Gastrocnemius medialis (tissue), 4 donors: ENCODE measurements at regions not wholly inside any gene's neighbourhood (a gene's known extent, or its start where the extent isn't known, plus 50 kb on each side); places are given as distances from the start of the nearest gene placed in this dataset.

ENCODE experiments used
- ATAC-seq, 2 donors: fragments of 150-250 bp; one replicate each; pipeline ENCODE4 v1.9.1; 2016
- DNase-seq, 2 donors: peaks; one replicate each; pipeline ENCODE4 v3.0.0-alpha.2; 2019
- H3K27ac ChIP-seq, 4 donors: fragments of 200-600 bp; sonication (generic); 1 replicate in 1 of 4; 2 replicates in 3 of 4; pipeline ENCODE4 v1.5.1; 2016 to 2018; ENCODE audit warnings: mild to moderate bottlenecking in 2 of 4, moderate library complexity in 1 of 4
- H3K27me3 ChIP-seq, 3 donors: fragments of 200-600 bp; sonication (generic) in 2 of 3; 1 replicate in 1 of 3; 2 replicates in 2 of 3; pipeline versions ENCODE4 v1.5.1 to v1.6.0; 2016 to 2019; ENCODE audit warnings: mild to moderate bottlenecking in 1 of 3, moderate library complexity in 1 of 3
- H3K36me3 ChIP-seq, 2 donors: fragments of 200-600 bp; sonication (generic) in 1 of 2; one replicate each; pipeline ENCODE4 v1.5.1; 2017 to 2018
- H3K4me1 ChIP-seq, 2 donors: fragments of 200-600 bp; sonication (generic) in 1 of 2; one replicate each; pipeline ENCODE4 v1.5.1; 2016 to 2017; ENCODE audit warnings: mild to moderate bottlenecking in 2 of 2
- H3K4me3 ChIP-seq, 4 donors: fragments of 200-600 bp; sonication (generic) in 3 of 4; 1 replicate in 1 of 4; 2 replicates in 3 of 4; pipeline ENCODE4 v1.5.1; 2016 to 2019; ENCODE audit warnings: mild to moderate bottlenecking in 2 of 4
- H3K9me3 ChIP-seq, 3 donors: fragments of 200-600 bp; sonication (generic) in 2 of 3; 1 replicate in 1 of 3; 2 replicates in 2 of 3; pipeline ENCODE4 v1.5.1; 2016 to 2019
- CTCF ChIP-seq, 5 experiments: fragments of 450-650 bp in 3 of 5; fragments of 200-600 bp in 2 of 5; sonication (generic) in 2 of 5; IDR thresholded peaks in 4 of 5; conservative IDR thresholded peaks in 1 of 5; 1 replicate in 4 of 5; 2 replicates in 1 of 5; pipeline ENCODE4 v1.5.1; 2016 to 2019; ENCODE audit warnings: antibody characterized with exemption in 5 of 5, mild to moderate bottlenecking in 3 of 5, moderate library complexity in 3 of 5
- POLR2A ChIP-seq, 2 donors: fragments of 450-650 bp; IDR thresholded peaks; one replicate each; pipeline ENCODE4 v1.6.1; 2017; ENCODE audit warnings: antibody characterized with exemption in 2 of 2, mild to moderate bottlenecking in 2 of 2, moderate library complexity in 2 of 2
- in situ Hi-C, 4 donors: fragments of 200-750 bp; cut with MboI; loops; one replicate each; pipeline versions ENCODE4 v1.15.0 to v1.8.0; 2017; ENCODE audit warnings: low sequenced_read_pairs in 4 of 4
- intact Hi-C: fragments of 100-400 bp; cut with DNase I; formaldehyde crosslinking; loops from one replicate; pipeline ENCODE4 v1.15.1; 2023; ENCODE audit warnings: low total_unique reads

- in situ Hi-C loops: loop anchor here in 3 of 4 donors (5.0 to 25.0 kb wide), 4 partner anchors 632 to 802 kb away; no protein-coding TSS in a partner anchor
- Histone ChIP-seq H3K4me3 (no peak overlapping the region), H3K36me3 (no peaks in the 10 kb centered on the region), H3K27ac (no peak overlapping the region), H3K27me3 (no peaks in the 10 kb centered on the region), H3K9me3 (no peaks in the 10 kb centered on the region), H3K4me1 (peaks cover 0 to 8% of the 10 kb centered on the region in 2 donors)
- intact Hi-C loops: loop anchor here (10.0 kb wide), 2 partner anchors 420 to 810 kb away; partner anchors contain the start of gene BMP4
- DNase-seq: no peak
- no peak for ATAC-seq
- no peak for TF ChIP-seq CTCF (IDR thresholded peaks at IDR 0.05 in 4 of 5, conservative IDR thresholded peaks at IDR 0.05 in 1 of 5)
Measured at GRCh38 chr14:53534841-53535240, 381.7 kb upstream of the DDHD1 start.

- DNase-seq: no peak
- in situ Hi-C loops: loop anchor here in 3 of 4 donors (25.0 kb wide), 2 partner anchors 654 to 804 kb away; no protein-coding TSS in a partner anchor
Measured at GRCh38 chr14:53533384-53533970, 380.4 kb upstream of the DDHD1 start.

GRCh38 chr14:53532853-53533252, 379.7 kb upstream of the DDHD1 start:
- no peaks in the 10 kb centered on the region for H3K36me3 ChIP-seq
- H3K4me1 ChIP-seq: peaks cover 0 to 5% of the 10 kb centered on the region in 2 donors
- ATAC-seq (no peak), DNase-seq (no peak)
- no peak overlapping the region for H3K27ac ChIP-seq
- H3K9me3 ChIP-seq: no peaks in the 10 kb centered on the region
- in situ Hi-C loops (loop anchor here in 3 of 4 donors (25.0 kb wide), 2 partner anchors 654 to 804 kb away; no protein-coding TSS in a partner anchor), intact Hi-C loops (loop anchor here (10.0 kb wide), 2 partner anchors 422 to 812 kb away; partner anchors contain the start of gene BMP4)
- no peak for TF ChIP-seq POLR2A (IDR thresholded peaks at IDR 0.05)
- TF ChIP-seq CTCF (IDR thresholded peaks at IDR 0.05 in 4 of 5, conservative IDR thresholded peaks at IDR 0.05 in 1 of 5): no peak
- H3K27me3 ChIP-seq: no peaks in the 10 kb centered on the region
- no peak overlapping the region for H3K4me3 ChIP-seq

More at GRCh38 chr14:53533384-53533970, 380.4 kb upstream of the DDHD1 start:
- TF ChIP-seq POLR2A (IDR thresholded peaks at IDR 0.05) (no peak), CTCF (IDR thresholded peaks at IDR 0.05 in 4 of 5, conservative IDR thresholded peaks at IDR 0.05 in 1 of 5) (no peak)
- H3K27me3 ChIP-seq: no peaks in the 10 kb centered on the region
- H3K4me3 ChIP-seq: no peak overlapping the region
- no peak overlapping the region for H3K27ac ChIP-seq
- intact Hi-C loops: loop anchor here (10.0 kb wide), 2 partner anchors 421 to 811 kb away; partner anchors contain the start of gene BMP4
- no peaks in the 10 kb centered on the region for H3K9me3 ChIP-seq
- H3K36me3 ChIP-seq: no peaks in the 10 kb centered on the region
- ATAC-seq: no peak
- H3K4me1 ChIP-seq: peaks cover 0 to 8% of the 10 kb centered on the region in 2 donors

- ATAC-seq (no peak), DNase-seq (no peak)
- TF ChIP-seq CTCF (IDR thresholded peaks at IDR 0.05 in 4 of 5, conservative IDR thresholded peaks at IDR 0.05 in 1 of 5) (no peak), POLR2A (IDR thresholded peaks at IDR 0.05) (no peak)
- H3K27me3 ChIP-seq: no peaks in the 10 kb centered on the region
- in situ Hi-C loops: loop anchor here in 3 of 4 donors (25.0 kb wide), 2 partner anchors 656 to 806 kb away; no protein-coding TSS in a partner anchor
- H3K27ac ChIP-seq: no peak overlapping the region
- H3K9me3 ChIP-seq: no peaks in the 10 kb centered on the region
- intact Hi-C loops: loop anchor here (10.0 kb wide), 2 partner anchors 423 to 813 kb away; partner anchors contain the start of gene BMP4
- H3K4me1 ChIP-seq: no peaks in the 10 kb centered on the region
- H3K4me3 ChIP-seq: no peak overlapping the region
- H3K36me3 ChIP-seq: no peaks in the 10 kb centered on the region
Measured at GRCh38 chr14:53531730-53532129, 378.6 kb upstream of the DDHD1 start.
